ENCODE measurements at regions not wholly inside any gene's neighbourhood (a gene's known extent, or its start where the extent isn't known, plus 50 kb on each side); places are given as distances from the start of the nearest gene placed in this dataset.

DNA sequence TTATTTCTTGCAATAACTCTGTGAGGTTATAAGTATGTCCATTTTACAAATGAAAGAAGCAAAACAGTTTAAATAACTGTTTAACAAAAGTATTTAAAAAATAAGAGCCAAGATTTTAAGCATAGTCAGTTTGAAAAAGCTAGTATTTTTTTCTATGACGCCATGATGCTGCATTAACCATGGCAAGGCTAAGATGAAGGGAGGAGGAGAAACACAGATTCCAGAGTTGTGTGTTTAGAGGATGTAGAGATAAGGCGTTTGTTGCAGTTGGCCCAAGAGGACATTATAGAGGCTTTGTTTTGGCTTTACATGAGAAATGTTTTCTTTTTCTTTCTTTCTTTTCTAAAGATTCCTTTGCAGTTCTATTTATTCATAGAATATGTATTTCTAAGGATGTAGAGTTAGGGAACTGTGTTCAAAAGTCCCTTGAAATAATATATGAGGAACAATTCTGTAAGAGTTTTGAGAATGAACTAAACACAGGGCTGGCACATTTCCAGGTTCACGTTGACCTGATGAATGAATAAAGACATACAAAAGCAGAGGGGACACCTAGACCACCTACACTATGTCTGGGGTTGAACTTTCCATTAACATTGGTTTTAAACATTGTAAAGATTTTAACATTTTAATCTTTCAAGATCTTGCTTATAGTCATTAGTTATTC lies 244.2 kb downstream of the KCNS3 start:
- RAD21 ChIA-PET (ENCODE audit: unreplicated experiment): no interaction called here
- CTCF ChIA-PET: no interaction called here
- TF ChIP-seq MYB (IDR thresholded peaks at IDR 0.05; ENCODE audit: borderline replicate concordance, low read depth, low read length) (no peak), IRF3 (IDR thresholded peaks at IDR 0.05) (no peak), HDGF (IDR thresholded peaks at IDR 0.05) (no peak), EP300 (IDR thresholded peaks at IDR 0.05; ENCODE audit: borderline replicate concordance in 1 of 2, control insufficient read depth in 1 of 2, low read depth in 2 of 2, low read length in 2 of 2) (no peak), ZNF217 (IDR thresholded peaks at IDR 0.05) (no peak), ZNF384 (IDR thresholded peaks at IDR 0.05; ENCODE audit: borderline replicate concordance, low read depth, low read length) (no peak), MTA2 (IDR thresholded peaks at IDR 0.05; ENCODE audit: low read depth) (no peak), RUNX3 (IDR thresholded peaks at IDR 0.05; ENCODE audit: low read length) (no peak), E2F8 (IDR thresholded peaks at IDR 0.05; ENCODE audit: low read depth, partially characterized antibody) (no peak)
- TF ChIP-seq, protein P1, sequence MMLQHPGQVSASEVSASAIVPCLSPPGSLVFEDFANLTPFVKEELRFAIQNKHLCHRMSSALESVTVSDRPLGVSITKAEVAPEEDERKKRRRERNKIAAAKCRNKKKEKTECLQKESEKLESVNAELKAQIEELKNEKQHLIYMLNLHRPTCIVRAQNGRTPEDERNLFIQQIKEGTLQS (IDR thresholded peaks at IDR 0.05; ENCODE audit: borderline replicate concordance, extremely low read depth, low read depth, low read length): no peak
- TF ChIP-seq, protein P2, sequence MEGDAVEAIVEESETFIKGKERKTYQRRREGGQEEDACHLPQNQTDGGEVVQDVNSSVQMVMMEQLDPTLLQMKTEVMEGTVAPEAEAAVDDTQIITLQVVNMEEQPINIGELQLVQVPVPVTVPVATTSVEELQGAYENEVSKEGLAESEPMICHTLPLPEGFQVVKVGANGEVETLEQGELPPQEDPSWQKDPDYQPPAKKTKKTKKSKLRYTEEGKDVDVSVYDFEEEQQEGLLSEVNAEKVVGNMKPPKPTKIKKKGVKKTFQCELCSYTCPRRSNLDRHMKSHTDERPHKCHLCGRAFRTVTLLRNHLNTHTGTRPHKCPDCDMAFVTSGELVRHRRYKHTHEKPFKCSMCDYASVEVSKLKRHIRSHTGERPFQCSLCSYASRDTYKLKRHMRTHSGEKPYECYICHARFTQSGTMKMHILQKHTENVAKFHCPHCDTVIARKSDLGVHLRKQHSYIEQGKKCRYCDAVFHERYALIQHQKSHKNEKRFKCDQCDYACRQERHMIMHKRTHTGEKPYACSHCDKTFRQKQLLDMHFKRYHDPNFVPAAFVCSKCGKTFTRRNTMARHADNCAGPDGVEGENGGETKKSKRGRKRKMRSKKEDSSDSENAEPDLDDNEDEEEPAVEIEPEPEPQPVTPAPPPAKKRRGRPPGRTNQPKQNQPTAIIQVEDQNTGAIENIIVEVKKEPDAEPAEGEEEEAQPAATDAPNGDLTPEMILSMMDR (IDR thresholded peaks at IDR 0.05 in 2 of 3, conservative IDR thresholded peaks at IDR 0.05 in 1 of 3; ENCODE audit: control insufficient read depth in 2 of 3, extremely low read depth in 1 of 3, insufficient read depth in 1 of 3, low read depth in 3 of 3, low read length in 3 of 3): no peak

More for the DNA sequence above, 244.2 kb downstream of the KCNS3 start:
- 8% methylated on average over 3 of the region's 3 CpGs for WGBS (ENCODE audit: insufficient coverage, insufficient replicate concordance, low lambda C conversion rate, missing lambda C conversion rate)
- H2AFZ ChIP-seq (ENCODE audit: control insufficient read depth, low read depth, low read length): no peak overlapping the region
- no peaks in the 10 kb centered on the region for H3K4me1 ChIP-seq (ENCODE audit: control insufficient read depth, insufficient read depth, low read length)
- H3K27me3 ChIP-seq (replicated peaks in 1 of 2; ENCODE audit: control insufficient read depth in 2 of 2, insufficient read depth in 2 of 2, low read length in 1 of 2): no peaks in the 10 kb centered on the region; a peak in 1 of 4 replicates
- POLR2A ChIA-PET: no interaction called here
- H3K79me2 ChIP-seq (ENCODE audit: control insufficient read depth, insufficient read depth, low read length): no peaks in the 10 kb centered on the region
- no peak overlapping the region for H3K27ac ChIP-seq (ENCODE audit: control insufficient read depth, insufficient read depth)
- in situ Hi-C loops (cut with MboI) (no loop called here), intact Hi-C loops (cut with micrococcal nuclease; ENCODE audit: unreplicated experiment) (no loop called here)
- H3K4me3 ChIP-seq: no peak overlapping the region
- no peak overlapping the region for H3K9ac ChIP-seq (ENCODE audit: control insufficient read depth, insufficient read depth, low read length)
- no TSS peak for BruUV-seq (replicated peaks)
- SMC1A ChIA-PET (ENCODE audit: uncharacterized antibody, unreplicated experiment): interaction anchor here (0.6 kb wide), 1 partner anchor 260 kb away, joined by 3 read pairs; no protein-coding TSS in a partner anchor
- ATAC-seq (no peak), FAIRE-seq (no peak), DNase-seq (ENCODE audit: low read depth, low spot score) (no peak)
- no peak overlapping the region for H3K4me2 ChIP-seq (ENCODE audit: control insufficient read depth, insufficient read depth)
- H4K20me1 ChIP-seq (ENCODE audit: control insufficient read depth, insufficient read depth): no peaks in the 10 kb centered on the region
- no peaks in the 10 kb centered on the region for H3K36me3 ChIP-seq (ENCODE audit: control insufficient read depth in 2 of 2, insufficient read depth in 2 of 2, low read length in 1 of 2)
- no peaks in the 10 kb centered on the region for H3K9me3 ChIP-seq (replicated peaks; ENCODE audit: control insufficient read depth, insufficient read depth, low read length)
